CD4-positive, alpha-beta memory T cell (primary cell): ENCODE measurements at regions not wholly inside any gene's neighbourhood (a gene's known extent, or its start where the extent isn't known, plus 50 kb on each side); places are given as distances from the start of the nearest gene placed in this dataset.
A peak's percentile ranks its signal among the peaks of the same experiment; 100 is the strongest.

ENCODE experiments used
- CTCF ChIA-PET: fragments of 350-600 bp; sonication (Branson Sonifier 250); formaldehyde crosslinking; loops from one replicate; lab custom pipeline; 2021; ENCODE audit warnings: inconsistent platforms; ENCODE audit not compliant: partially characterized antibody; lab: Charles Lee
- POLR2A ChIA-PET: fragments of 350-600 bp; sonication (Branson Sonifier 250); formaldehyde crosslinking; loops from one replicate; lab custom pipeline; 2021; ENCODE audit not compliant: partially characterized antibody; lab: Charles Lee
- DNase-seq, 5 donors: peaks; one replicate each; pipeline versions ENCODE4 v3.0.0 to v3.0.0-alpha.2; 2020 to 2022; ENCODE audit warnings: mixed read lengths in 1 of 5
- H3K27ac ChIP-seq: one replicate; pipeline ENCODE4 v1.7.0; 2013; ENCODE audit warnings: low read depth, low read length
- H3K27me3 ChIP-seq: 2 replicates; pipeline ENCODE4 v1.7.0; 2013; ENCODE audit warnings: mild to moderate bottlenecking, low read length, moderate library complexity; ENCODE audit not compliant: insufficient read depth
- H3K36me3 ChIP-seq: 2 replicates; pipeline ENCODE4 v1.7.0; 2013; ENCODE audit warnings: mild to moderate bottlenecking, low read length, moderate library complexity; ENCODE audit not compliant: insufficient read depth
- H3K4me1 ChIP-seq: 2 replicates; pipeline ENCODE4 v1.7.0; 2013; ENCODE audit warnings: mild to moderate bottlenecking, low read length, moderate library complexity; ENCODE audit not compliant: insufficient read depth
- H3K4me3 ChIP-seq, 2 donors: one replicate each; pipeline ENCODE4 v1.7.0; 2013; ENCODE audit warnings: low read length in 2 of 2, mild to moderate bottlenecking in 1 of 2
- H3K9me3 ChIP-seq, 2 donors: one replicate each; pipeline ENCODE4 v1.7.0; 2013; ENCODE audit warnings: low read length in 2 of 2, control low read depth in 1 of 2; ENCODE audit not compliant: control insufficient read depth in 1 of 2
- H3K27ac Mint-ChIP-seq, 7 donors: one replicate each; pipeline ENCODE4 v1.8.0; 2020 to 2021; ENCODE audit warnings: mixed read lengths in 7 of 7, mild to moderate bottlenecking in 6 of 7, inconsistent platforms in 3 of 7, moderate library complexity in 3 of 7
- H3K27me3 Mint-ChIP-seq, 2 donors: one replicate each; pipeline ENCODE4 v1.8.0; 2020 to 2021; ENCODE audit warnings: mixed read lengths in 2 of 2
- H3K36me3 Mint-ChIP-seq, 2 donors: one replicate each; pipeline ENCODE4 v1.8.0; 2020 to 2021; ENCODE audit warnings: mixed read lengths in 2 of 2, inconsistent platforms in 1 of 2, mild to moderate bottlenecking in 1 of 2
- H3K4me1 Mint-ChIP-seq, 4 donors: one replicate each; pipeline ENCODE4 v1.8.0; 2020 to 2021; ENCODE audit warnings: mixed read lengths in 4 of 4, mild to moderate bottlenecking in 1 of 4
- H3K4me3 Mint-ChIP-seq, 8 donors: one replicate each; pipeline ENCODE4 v1.8.0; 2020 to 2021; ENCODE audit warnings: mixed read lengths in 8 of 8, mild to moderate bottlenecking in 7 of 8, moderate library complexity in 6 of 8, inconsistent platforms in 3 of 8
- H3K9me3 Mint-ChIP-seq, 8 donors: one replicate each; pipeline ENCODE4 v1.8.0; 2020 to 2021; ENCODE audit warnings: mixed read lengths in 8 of 8, mild to moderate bottlenecking in 5 of 8, inconsistent platforms in 3 of 8, moderate library complexity in 1 of 8
- intact Hi-C: fragments of 100-400 bp; cut with micrococcal nuclease; formaldehyde crosslinking; loops from one replicate; pipeline ENCODE4 v1.15.1; 2023

DNA sequence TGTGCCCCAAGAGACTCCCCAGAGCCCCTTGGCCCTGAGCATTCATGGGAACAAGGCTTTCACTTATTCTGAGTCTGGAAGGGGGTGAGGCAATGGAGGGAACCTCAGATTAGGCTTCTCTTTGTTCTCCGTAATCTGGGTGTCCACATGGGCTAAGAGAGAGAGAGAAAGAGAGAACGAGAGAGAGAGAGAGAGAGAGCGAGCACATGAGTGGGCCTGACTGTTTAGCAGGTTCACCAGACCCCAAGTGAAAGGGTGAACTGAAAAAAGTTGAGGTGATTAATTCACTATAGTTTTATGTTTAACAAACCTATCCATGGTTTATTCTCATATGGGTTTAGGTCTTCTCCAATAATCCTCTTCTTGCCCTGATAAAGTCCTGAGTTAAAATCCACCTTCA lies 183.4 kb upstream of the VASH1 start:
- Mint-ChIP-seq H3K27ac (no peak overlapping the region), H3K4me3 (no peak overlapping the region), H3K27me3 (peaks cover 6 to 8% of the 10 kb centered on the region in 2 donors), H3K4me1 (no peaks in the 10 kb centered on the region), H3K9me3 (peaks cover 0 to 11% (median 0%) of the 10 kb centered on the region in 8 donors), H3K36me3 (no peaks in the 10 kb centered on the region)
- no peaks in the 10 kb centered on the region for H3K4me1 ChIP-seq
- no peaks in the 10 kb centered on the region for H3K27me3 ChIP-seq
- CTCF ChIA-PET = no interaction called here
- H3K36me3 ChIP-seq = no peaks in the 10 kb centered on the region
- POLR2A ChIA-PET = no interaction called here
- intact Hi-C loops = no loop called here
- no peak overlapping the region for H3K4me3 ChIP-seq
- no peak for DNase-seq
- no peak overlapping the region for H3K27ac ChIP-seq
- no peaks in the 10 kb centered on the region for H3K9me3 ChIP-seq

DNA sequence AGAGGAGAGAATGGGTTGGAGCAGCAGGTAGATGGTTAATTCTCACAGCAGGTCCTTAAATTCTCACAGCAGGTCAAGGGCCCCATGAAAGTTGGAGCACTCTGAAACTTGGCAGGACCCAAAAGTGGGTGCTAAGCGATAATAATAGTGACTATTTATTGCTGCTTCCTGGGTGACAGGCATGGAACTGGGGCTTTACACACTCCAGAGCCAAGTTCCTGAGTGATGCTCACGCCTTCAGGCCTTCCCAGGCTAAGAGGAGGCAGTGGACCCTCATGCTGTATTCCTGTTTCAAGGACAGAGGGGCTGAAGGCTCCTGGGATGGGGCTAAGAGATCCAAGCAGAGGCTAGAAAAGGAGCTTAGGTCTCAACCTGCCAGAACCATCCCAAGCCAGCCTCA lies 180.9 kb upstream of the VASH1 start:
- CTCF ChIA-PET = no interaction called here
- H3K27me3 ChIP-seq = no peaks in the 10 kb centered on the region
- Mint-ChIP-seq H3K27ac (no peak overlapping the region), H3K4me1 (no peaks in the 10 kb centered on the region), H3K9me3 (peaks cover 0 to 11% (median 0%) of the 10 kb centered on the region in 8 donors), H3K27me3 (peaks cover 2 to 3% of the 10 kb centered on the region in 2 donors), H3K4me3 (no peak overlapping the region), H3K36me3 (no peaks in the 10 kb centered on the region)
- H3K36me3 ChIP-seq = no peaks in the 10 kb centered on the region
- no peak overlapping the region for H3K4me3 ChIP-seq
- POLR2A ChIA-PET = no interaction called here
- no peaks in the 10 kb centered on the region for H3K9me3 ChIP-seq
- intact Hi-C loops = no loop called here
- H3K4me1 ChIP-seq = no peaks in the 10 kb centered on the region
- DNase-seq = no peak
- no peak overlapping the region for H3K27ac ChIP-seq

DNA sequence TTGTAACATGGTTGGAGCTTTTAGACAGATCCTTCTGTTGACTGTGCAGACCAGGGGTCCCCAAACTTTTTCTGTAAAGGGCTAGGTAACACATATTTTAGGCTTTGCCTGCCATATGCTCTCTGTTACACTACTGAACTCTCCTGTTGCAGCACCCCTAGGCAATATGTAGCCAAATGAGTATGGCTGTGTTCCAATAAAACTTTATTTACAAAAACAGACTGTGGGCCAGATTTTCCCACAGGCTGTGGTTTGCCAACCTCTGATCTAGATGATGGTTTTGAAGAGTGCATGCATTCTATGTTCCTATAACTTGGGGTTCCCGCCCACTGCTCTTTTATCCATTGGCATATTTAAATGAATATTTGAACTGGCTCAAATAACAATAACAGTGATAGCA lies 180.3 kb upstream of the VASH1 start:
- Mint-ChIP-seq H3K36me3 (no peaks in the 10 kb centered on the region), H3K9me3 (peaks cover 0 to 10% (median 0%) of the 10 kb centered on the region in 8 donors), H3K27me3 (peaks cover 2 to 3% of the 10 kb centered on the region in 2 donors), H3K27ac (peak overlapping the region in 1 of 7 donors; percentile 57), H3K4me3 (no peak overlapping the region), H3K4me1 (no peaks in the 10 kb centered on the region)
- no peak overlapping the region for H3K27ac ChIP-seq
- no peak overlapping the region for H3K4me3 ChIP-seq
- H3K36me3 ChIP-seq = no peaks in the 10 kb centered on the region
- intact Hi-C loops = no loop called here
- H3K27me3 ChIP-seq = no peaks in the 10 kb centered on the region
- H3K4me1 ChIP-seq = no peaks in the 10 kb centered on the region
- DNase-seq = no peak
- ChIA-PET POLR2A (no interaction called here), CTCF (no interaction called here)
- no peaks in the 10 kb centered on the region for H3K9me3 ChIP-seq

DNA sequence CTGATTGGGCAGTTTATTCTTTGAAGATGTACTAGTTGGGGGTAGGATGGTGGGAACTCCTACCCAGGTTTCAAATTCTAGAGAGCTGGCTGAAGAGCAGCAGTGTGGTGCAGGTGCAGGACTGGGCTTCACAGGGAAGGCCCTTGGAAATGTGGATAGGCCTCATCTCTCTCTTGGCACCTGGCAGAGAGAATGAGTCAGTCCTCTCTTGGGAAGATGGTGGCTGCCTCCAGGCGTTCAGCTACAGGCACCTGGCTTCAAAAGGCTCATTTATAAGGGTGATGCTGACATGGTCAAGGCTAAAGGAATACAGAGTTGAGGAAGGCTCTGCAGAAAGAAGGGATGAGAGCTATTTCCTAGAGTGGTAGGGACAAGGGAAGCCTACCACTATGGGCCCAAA lies 179.7 kb upstream of the VASH1 start:
- POLR2A ChIA-PET = no interaction called here
- peaks cover 0 to 4% (median 0%) of the 10 kb centered on the region in 8 donors for H3K9me3 Mint-ChIP-seq
- Histone ChIP-seq H3K36me3 (no peaks in the 10 kb centered on the region), H3K4me1 (no peaks in the 10 kb centered on the region), H3K9me3 (no peaks in the 10 kb centered on the region), H3K27ac (no peak overlapping the region), H3K4me3 (no peak overlapping the region), H3K27me3 (no peaks in the 10 kb centered on the region)
- no peak for DNase-seq
- H3K27me3 Mint-ChIP-seq = peaks cover 3 to 4% of the 10 kb centered on the region in 2 donors
- H3K4me1 Mint-ChIP-seq = no peaks in the 10 kb centered on the region
- no peak overlapping the region for H3K27ac Mint-ChIP-seq
- CTCF ChIA-PET = no interaction called here
- no peaks in the 10 kb centered on the region for H3K36me3 Mint-ChIP-seq
- no peak overlapping the region for H3K4me3 Mint-ChIP-seq
- intact Hi-C loops = no loop called here

DNA sequence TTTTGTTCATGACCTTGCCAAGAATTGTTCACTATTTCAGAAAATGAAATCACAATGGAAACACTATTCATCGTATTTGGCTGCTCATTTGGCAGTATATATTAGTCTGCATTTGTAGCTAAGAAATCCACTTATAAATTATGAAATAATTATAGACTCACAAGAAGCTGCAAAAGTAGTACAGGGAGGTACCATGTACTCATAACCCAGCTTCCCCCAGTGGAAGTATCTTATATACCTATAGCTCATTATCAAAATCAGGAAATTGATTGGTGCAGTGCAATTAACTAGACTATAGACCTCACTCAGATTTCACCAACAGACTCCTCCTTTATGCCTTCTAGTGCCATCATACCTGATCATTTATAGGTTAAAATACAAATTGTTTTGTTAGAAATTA lies 178.8 kb upstream of the VASH1 start:
- no peak overlapping the region for H3K4me3 Mint-ChIP-seq
- H3K9me3 Mint-ChIP-seq = peaks cover 0 to 2% (median 0%) of the 10 kb centered on the region in 8 donors
- DNase-seq = no peak
- Histone ChIP-seq H3K4me3 (no peak overlapping the region), H3K27me3 (no peaks in the 10 kb centered on the region), H3K9me3 (no peaks in the 10 kb centered on the region), H3K4me1 (no peaks in the 10 kb centered on the region), H3K36me3 (no peaks in the 10 kb centered on the region), H3K27ac (no peak overlapping the region)
- H3K27ac Mint-ChIP-seq = no peak overlapping the region
- no peaks in the 10 kb centered on the region for H3K36me3 Mint-ChIP-seq
- H3K27me3 Mint-ChIP-seq = peaks cover 3 to 4% of the 10 kb centered on the region in 2 donors
- CTCF ChIA-PET = no interaction called here
- H3K4me1 Mint-ChIP-seq = no peaks in the 10 kb centered on the region
- POLR2A ChIA-PET = no interaction called here
- intact Hi-C loops = no loop called here

DNA sequence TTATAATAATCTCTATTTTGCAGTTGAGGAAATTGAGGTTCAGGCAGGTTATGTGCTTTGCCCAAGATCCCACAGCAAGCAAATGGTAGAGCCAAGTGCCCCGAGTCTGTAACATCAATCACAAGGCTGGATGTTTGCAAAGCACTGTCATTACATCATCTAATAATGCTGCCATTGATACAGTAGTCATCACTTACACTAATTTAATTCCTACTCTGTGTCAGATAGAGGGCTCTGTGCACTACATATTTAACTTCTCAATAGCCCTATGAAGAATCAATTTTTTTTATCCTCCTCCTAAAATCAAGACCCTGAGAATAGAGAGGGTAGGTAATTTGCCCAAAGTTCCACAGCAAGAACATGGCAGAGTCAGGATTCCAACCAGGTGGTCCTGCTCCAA lies 178.1 kb upstream of the VASH1 start:
- H3K4me1 Mint-ChIP-seq = no peaks in the 10 kb centered on the region
- ChIA-PET CTCF (no interaction called here), POLR2A (no interaction called here)
- H3K9me3 Mint-ChIP-seq = peaks cover 0 to 2% (median 0%) of the 10 kb centered on the region in 8 donors
- no peak overlapping the region for H3K27ac Mint-ChIP-seq
- no peaks in the 10 kb centered on the region for H3K27me3 ChIP-seq
- no peak for DNase-seq
- H3K27ac ChIP-seq = no peak overlapping the region
- H3K4me3 Mint-ChIP-seq = no peak overlapping the region
- intact Hi-C loops = no loop called here
- peaks cover 3 to 4% of the 10 kb centered on the region in 2 donors for H3K27me3 Mint-ChIP-seq
- no peaks in the 10 kb centered on the region for H3K4me1 ChIP-seq
- no peaks in the 10 kb centered on the region for H3K9me3 ChIP-seq
- no peak overlapping the region for H3K4me3 ChIP-seq
- no peaks in the 10 kb centered on the region for H3K36me3 ChIP-seq
- H3K36me3 Mint-ChIP-seq = no peaks in the 10 kb centered on the region

DNA sequence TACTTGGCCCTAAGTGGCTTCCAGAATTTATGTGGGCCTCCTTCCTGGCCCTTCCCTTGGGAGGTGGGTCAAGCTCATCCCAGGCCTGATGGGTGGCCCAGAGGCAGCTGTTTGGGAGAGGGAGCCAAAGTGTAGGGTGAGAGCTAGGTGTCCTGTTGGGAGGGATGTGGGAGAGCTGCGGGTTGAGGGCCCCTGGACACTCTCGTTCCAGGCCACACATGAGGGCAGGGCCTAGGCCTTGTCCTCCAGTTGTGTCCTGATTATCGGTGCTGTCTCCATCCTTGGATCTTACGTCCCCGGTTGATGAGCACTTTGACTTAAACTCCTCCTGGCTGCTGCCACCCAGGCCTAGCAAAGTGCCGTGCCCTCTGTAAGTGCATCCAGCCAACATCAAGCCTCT lies 177.5 kb upstream of the VASH1 start:
- no peak for DNase-seq

DNA sequence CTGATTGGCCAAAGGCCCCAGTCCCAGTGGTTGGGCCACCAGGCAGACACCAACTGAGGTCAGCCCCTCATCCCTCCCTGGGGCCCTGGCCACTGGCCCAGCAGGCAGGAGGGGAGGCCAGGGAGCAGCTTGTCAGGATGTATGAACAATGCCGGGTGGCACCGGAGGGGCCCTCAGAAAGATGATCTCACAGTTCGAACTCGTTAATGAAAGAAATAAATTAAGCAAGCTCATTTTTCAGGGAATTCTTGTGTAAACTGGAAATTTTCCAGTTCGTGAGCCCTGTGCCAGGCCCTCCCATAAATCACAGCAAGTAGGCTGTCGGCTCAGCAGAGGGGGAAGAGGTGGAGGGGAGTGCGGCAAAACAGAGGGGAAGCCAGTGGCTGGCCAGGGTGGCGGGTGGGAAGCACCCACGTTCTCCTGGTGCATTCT lies 177.0 kb upstream of the VASH1 start:
- no peaks in the 10 kb centered on the region for H3K4me1 Mint-ChIP-seq
- no peak overlapping the region for H3K4me3 Mint-ChIP-seq
- H3K36me3 Mint-ChIP-seq = no peaks in the 10 kb centered on the region
- no peaks in the 10 kb centered on the region for H3K9me3 ChIP-seq
- no peak for DNase-seq
- intact Hi-C loops = no loop called here
- ChIA-PET POLR2A (no interaction called here), CTCF (no interaction called here)
- no peak overlapping the region for H3K27ac ChIP-seq
- no peak overlapping the region for H3K27ac Mint-ChIP-seq
- H3K9me3 Mint-ChIP-seq = peaks cover 0 to 2% (median 0%) of the 10 kb centered on the region in 8 donors
- no peak overlapping the region for H3K4me3 ChIP-seq
- no peaks in the 10 kb centered on the region for H3K4me1 ChIP-seq
- peaks cover 3 to 4% of the 10 kb centered on the region in 2 donors for H3K27me3 Mint-ChIP-seq
- H3K27me3 ChIP-seq = no peaks in the 10 kb centered on the region
- no peaks in the 10 kb centered on the region for H3K36me3 ChIP-seq

More for the DNA sequence above, 177.5 kb upstream of the VASH1 start:
- no peaks in the 10 kb centered on the region for H3K9me3 ChIP-seq
- H3K27me3 Mint-ChIP-seq = peaks cover 3 to 4% of the 10 kb centered on the region in 2 donors
- intact Hi-C loops = no loop called here
- no peaks in the 10 kb centered on the region for H3K4me1 ChIP-seq
- H3K27ac ChIP-seq = no peak overlapping the region
- H3K27me3 ChIP-seq = no peaks in the 10 kb centered on the region
- peaks cover 0 to 2% (median 0%) of the 10 kb centered on the region in 8 donors for H3K9me3 Mint-ChIP-seq
- ChIA-PET POLR2A (no interaction called here), CTCF (no interaction called here)
- no peaks in the 10 kb centered on the region for H3K36me3 Mint-ChIP-seq
- H3K4me3 ChIP-seq = no peak overlapping the region
- no peaks in the 10 kb centered on the region for H3K4me1 Mint-ChIP-seq
- H3K27ac Mint-ChIP-seq = no peak overlapping the region
- H3K36me3 ChIP-seq = no peaks in the 10 kb centered on the region
- H3K4me3 Mint-ChIP-seq = no peak overlapping the region
